K562 (cell line): ENCODE measurements at regions not wholly inside any gene's neighbourhood (a gene's known extent, or its start where the extent isn't known, plus 50 kb on each side); places are given as distances from the start of the nearest gene placed in this dataset.

Source experiments
- ATF2 ChIP-seq: sonication (generic); formaldehyde crosslinking; IDR thresholded peaks from 2 replicates; pipeline ENCODE4 v1.8.1; 2022; ENCODE audit warnings: missing genetic modification reagents
- KLF16 ChIP-seq: IDR thresholded peaks from 2 replicates; pipeline ENCODE4 v1.6.1; 2016; ENCODE audit warnings: antibody characterized with exemption
- MGA ChIP-seq: fragments of 450-650 bp; IDR thresholded peaks from 2 replicates; pipeline ENCODE4 v1.6.1; 2016; ENCODE audit warnings: mild to moderate bottlenecking, moderate library complexity
- POLR2AphosphoS5 ChIP-seq: IDR thresholded peaks from 2 replicates; pipeline ENCODE4 v1.6.1; 2011; ENCODE audit warnings: mild to moderate bottlenecking, low read depth, low read length, moderate library complexity; ENCODE audit not compliant: control insufficient read depth, insufficient read depth
- RUNX1 ChIP-seq: sonication (generic); IDR thresholded peaks from 2 replicates; pipeline ENCODE4 v1.6.1; 2016; ENCODE audit warnings: antibody characterized with exemption, low read depth
- SFPQ ChIP-seq: fragments of 200-400 bp; formaldehyde crosslinking; IDR thresholded peaks from 2 replicates; pipeline ENCODE4 v1.6.1; 2017; ENCODE audit warnings: mild to moderate bottlenecking, low read depth, low read length, moderate library complexity
- TSHZ1 ChIP-seq: fragments of 250-450 bp; sonication (Bioruptor Pico); IDR thresholded peaks from 2 replicates; pipeline ENCODE4 v1.4.0; 2020; ENCODE audit warnings: mild to moderate bottlenecking, moderate library complexity
- WHSC1 ChIP-seq: IDR thresholded peaks from one replicate; pipeline ENCODE4 v1.6.1; 2012; ENCODE audit warnings: low read length, control low read depth, inconsistent platforms
- ZNF239 ChIP-seq: fragments of 250-450 bp; sonication (Bioruptor Pico); IDR thresholded peaks from 2 replicates; pipeline ENCODE4 v1.4.0; 2020; ENCODE audit warnings: mild to moderate bottlenecking
- ZNF766 ChIP-seq: fragments of 200-800 bp; sonication (Bioruptor generic); conservative IDR thresholded peaks from 2 replicates; pipeline ENCODE4 v1.6.1; 2016; ENCODE audit warnings: missing genetic modification characterization, missing compliant biosample characterization

- TF ChIP-seq ZNF239 (CRISPR knock-in tag) (no peak), WHSC1 (no peak), SFPQ (no peak), TSHZ1 (CRISPR knock-in tag) (no peak), KLF16 (peak; percentile 64), POLR2AphosphoS5 (0 out of 2 replicates have a peak, but pooled peaks have one; percentile 44), ATF2 (CRISPR knock-in tag) (no peak), MGA (no peak), ZNF766 (peak; percentile 77), RUNX1 (peak; percentile 59; the same call in 1 of the 2 replicates)
These were observed 161.7 kb downstream of the BTC start (continued) for GRCh38 chr4:74632634-74633033.
